ENCODE measurements at regions not wholly inside any gene's neighbourhood (a gene's known extent, or its start where the extent isn't known, plus 50 kb on each side); places are given as distances from the start of the nearest gene placed in this dataset.
A peak's percentile ranks its signal among the peaks of the same experiment; 100 is the strongest.

DNA sequence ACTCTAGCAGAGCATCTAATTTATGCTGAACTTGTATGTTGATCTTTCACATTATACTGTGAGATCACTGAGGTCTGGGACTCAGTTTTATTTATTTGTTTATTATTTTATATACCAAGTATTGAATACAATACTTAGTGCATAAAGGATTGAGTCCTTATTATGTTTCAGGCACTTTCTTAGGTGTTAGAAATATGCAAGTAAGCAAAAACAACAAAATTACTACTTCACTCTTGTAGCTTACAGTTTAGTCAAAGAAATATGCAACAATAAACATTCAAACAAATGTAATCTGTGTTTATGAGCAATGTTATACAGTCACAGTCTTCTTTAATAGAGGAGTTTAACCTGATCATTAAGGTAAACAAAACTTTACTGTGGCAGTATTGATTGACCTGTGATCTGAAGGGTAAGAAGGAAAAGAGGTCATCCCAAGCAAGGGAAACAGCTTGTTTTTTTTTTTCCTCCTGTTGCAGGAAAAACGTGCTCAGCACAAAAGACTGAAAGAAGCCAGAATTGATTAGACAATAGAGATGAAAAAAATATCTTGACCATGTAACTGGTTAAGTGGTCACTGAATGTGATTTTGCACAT, 990.7 kb downstream of the TRHDE start:
- Histone ChIP-seq H3K9me3 (ENCODE audit: control insufficient read depth in 4 of 4, low read length in 3 of 4) (no peaks in the 10 kb centered on the region), H3K36me3 (ENCODE audit: control insufficient read depth in 4 of 4, insufficient read depth in 3 of 4, low read depth in 1 of 4, low read length in 3 of 4) (no peaks in the 10 kb centered on the region), H3K27me3 (ENCODE audit: control insufficient read depth in 4 of 4, insufficient read depth in 4 of 4, low read length in 3 of 4) (no peaks in the 10 kb centered on the region), H3K4me1 (ENCODE audit: control insufficient read depth in 4 of 4, insufficient read depth in 4 of 4, low read length in 3 of 4) (peaks cover 0 to 10% (median 3%) of the 10 kb centered on the region in 4 donors), H3K27ac (ENCODE audit: low read depth in 1 of 2, low read length in 2 of 2) (no peak overlapping the region), H3K4me3 (ENCODE audit: low read depth in 1 of 3, low read length in 3 of 3) (no peak overlapping the region), H3K9ac (ENCODE audit: low read depth in 1 of 2, low read length in 2 of 2) (no peak overlapping the region)
- DNase-seq (ENCODE audit: low spot score), result no peak
- TF ChIP-seq EGR1 (IDR thresholded peaks at IDR 0.05; ENCODE audit: low read depth in 2 of 2), result no peak
- no peak for TF ChIP-seq NR2F2 (IDR thresholded peaks at IDR 0.05)
- no peak for TF ChIP-seq FOXA1 (IDR thresholded peaks at IDR 0.05)
- TF ChIP-seq YY1 (IDR thresholded peaks at IDR 0.05), result no peak
- peak; percentile 41 for TF ChIP-seq FOXA2 (IDR thresholded peaks at IDR 0.05)
- no peak for TF ChIP-seq SP1 (IDR thresholded peaks at IDR 0.05)
- TF ChIP-seq JUND (IDR thresholded peaks at IDR 0.05), result no peak
- TF ChIP-seq TAF1 (conservative IDR thresholded peaks at IDR 0.05), result no peak
- TF ChIP-seq RXRA (IDR thresholded peaks at IDR 0.05), result peak; percentile 44 to 47
- TF ChIP-seq, protein P1, sequence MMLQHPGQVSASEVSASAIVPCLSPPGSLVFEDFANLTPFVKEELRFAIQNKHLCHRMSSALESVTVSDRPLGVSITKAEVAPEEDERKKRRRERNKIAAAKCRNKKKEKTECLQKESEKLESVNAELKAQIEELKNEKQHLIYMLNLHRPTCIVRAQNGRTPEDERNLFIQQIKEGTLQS (IDR thresholded peaks at IDR 0.05), result no peak
- TF ChIP-seq, protein P2, sequence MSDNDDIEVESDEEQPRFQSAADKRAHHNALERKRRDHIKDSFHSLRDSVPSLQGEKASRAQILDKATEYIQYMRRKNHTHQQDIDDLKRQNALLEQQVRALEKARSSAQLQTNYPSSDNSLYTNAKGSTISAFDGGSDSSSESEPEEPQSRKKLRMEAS (IDR thresholded peaks at IDR 0.05), result peak; percentile 30
- peak; percentile 50 to 51 for TF ChIP-seq HNF4A (conservative IDR thresholded peaks at IDR 0.05)
- peak; percentile 14 to 31 for TF ChIP-seq RAD21 (IDR thresholded peaks at IDR 0.05)
- TF ChIP-seq GABPA (IDR thresholded peaks at IDR 0.05 in 1 of 2, conservative IDR thresholded peaks at IDR 0.05 in 1 of 2), result no peak
- 0% methylated on average over 1 of the region's 1 CpG for WGBS

DNA sequence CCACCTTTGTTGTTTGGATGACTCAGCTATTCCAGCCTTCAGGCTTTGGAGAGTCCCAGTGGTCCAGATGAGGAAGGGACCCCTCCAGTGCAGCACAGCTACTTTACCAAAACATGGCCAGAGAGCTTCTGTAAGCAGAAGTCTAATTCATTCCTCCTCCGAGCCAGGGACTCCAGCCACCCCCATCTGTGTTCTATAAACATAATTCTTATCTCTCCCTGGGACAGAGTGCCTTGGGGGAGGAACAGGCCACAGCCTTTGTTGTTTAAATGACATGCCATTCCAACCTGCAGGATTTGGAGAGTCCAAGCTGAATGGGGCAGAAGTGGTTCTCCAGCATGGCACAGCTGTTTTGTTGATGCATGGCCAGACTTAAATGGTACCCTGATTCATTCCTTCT, 994.0 kb downstream of the TRHDE start:
- DNase-seq (ENCODE audit: low spot score), result no peak
- Histone ChIP-seq H3K4me3 (ENCODE audit: low read depth in 1 of 3, low read length in 3 of 3) (no peak overlapping the region), H3K27me3 (ENCODE audit: control insufficient read depth in 4 of 4, insufficient read depth in 4 of 4, low read length in 3 of 4) (no peaks in the 10 kb centered on the region), H3K27ac (ENCODE audit: low read depth in 1 of 2, low read length in 2 of 2) (no peak overlapping the region), H3K4me1 (ENCODE audit: control insufficient read depth in 4 of 4, insufficient read depth in 4 of 4, low read length in 3 of 4) (peaks cover 0 to 10% (median 3%) of the 10 kb centered on the region in 4 donors), H3K9me3 (ENCODE audit: control insufficient read depth in 4 of 4, low read length in 3 of 4) (no peaks in the 10 kb centered on the region), H3K9ac (ENCODE audit: low read depth in 1 of 2, low read length in 2 of 2) (no peak overlapping the region), H3K36me3 (ENCODE audit: control insufficient read depth in 4 of 4, insufficient read depth in 3 of 4, low read depth in 1 of 4, low read length in 3 of 4) (no peaks in the 10 kb centered on the region)
- TF ChIP-seq YY1 (IDR thresholded peaks at IDR 0.05), result no peak
- TF ChIP-seq NR2F2 (IDR thresholded peaks at IDR 0.05), result no peak
- TF ChIP-seq FOXA2 (IDR thresholded peaks at IDR 0.05), result no peak
- TF ChIP-seq FOXA1 (IDR thresholded peaks at IDR 0.05), result no peak
- TF ChIP-seq HNF4G (IDR thresholded peaks at IDR 0.05), result no peak
- no peak for TF ChIP-seq TAF1 (conservative IDR thresholded peaks at IDR 0.05)
- TF ChIP-seq HNF4A (conservative IDR thresholded peaks at IDR 0.05), result no peak
- no peak for TF ChIP-seq JUND (IDR thresholded peaks at IDR 0.05)
- no peak for TF ChIP-seq EGR1 (IDR thresholded peaks at IDR 0.05; ENCODE audit: low read depth in 2 of 2)
- TF ChIP-seq, protein P1 (IDR thresholded peaks at IDR 0.05), result no peak
- no peak for TF ChIP-seq SP1 (IDR thresholded peaks at IDR 0.05)
- TF ChIP-seq, protein P3, sequence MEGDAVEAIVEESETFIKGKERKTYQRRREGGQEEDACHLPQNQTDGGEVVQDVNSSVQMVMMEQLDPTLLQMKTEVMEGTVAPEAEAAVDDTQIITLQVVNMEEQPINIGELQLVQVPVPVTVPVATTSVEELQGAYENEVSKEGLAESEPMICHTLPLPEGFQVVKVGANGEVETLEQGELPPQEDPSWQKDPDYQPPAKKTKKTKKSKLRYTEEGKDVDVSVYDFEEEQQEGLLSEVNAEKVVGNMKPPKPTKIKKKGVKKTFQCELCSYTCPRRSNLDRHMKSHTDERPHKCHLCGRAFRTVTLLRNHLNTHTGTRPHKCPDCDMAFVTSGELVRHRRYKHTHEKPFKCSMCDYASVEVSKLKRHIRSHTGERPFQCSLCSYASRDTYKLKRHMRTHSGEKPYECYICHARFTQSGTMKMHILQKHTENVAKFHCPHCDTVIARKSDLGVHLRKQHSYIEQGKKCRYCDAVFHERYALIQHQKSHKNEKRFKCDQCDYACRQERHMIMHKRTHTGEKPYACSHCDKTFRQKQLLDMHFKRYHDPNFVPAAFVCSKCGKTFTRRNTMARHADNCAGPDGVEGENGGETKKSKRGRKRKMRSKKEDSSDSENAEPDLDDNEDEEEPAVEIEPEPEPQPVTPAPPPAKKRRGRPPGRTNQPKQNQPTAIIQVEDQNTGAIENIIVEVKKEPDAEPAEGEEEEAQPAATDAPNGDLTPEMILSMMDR (IDR thresholded peaks at IDR 0.05; ENCODE audit: low read depth, low read length, missing input control), result no peak
- no peak for TF ChIP-seq RXRA (IDR thresholded peaks at IDR 0.05)
- TF ChIP-seq, protein P4, sequence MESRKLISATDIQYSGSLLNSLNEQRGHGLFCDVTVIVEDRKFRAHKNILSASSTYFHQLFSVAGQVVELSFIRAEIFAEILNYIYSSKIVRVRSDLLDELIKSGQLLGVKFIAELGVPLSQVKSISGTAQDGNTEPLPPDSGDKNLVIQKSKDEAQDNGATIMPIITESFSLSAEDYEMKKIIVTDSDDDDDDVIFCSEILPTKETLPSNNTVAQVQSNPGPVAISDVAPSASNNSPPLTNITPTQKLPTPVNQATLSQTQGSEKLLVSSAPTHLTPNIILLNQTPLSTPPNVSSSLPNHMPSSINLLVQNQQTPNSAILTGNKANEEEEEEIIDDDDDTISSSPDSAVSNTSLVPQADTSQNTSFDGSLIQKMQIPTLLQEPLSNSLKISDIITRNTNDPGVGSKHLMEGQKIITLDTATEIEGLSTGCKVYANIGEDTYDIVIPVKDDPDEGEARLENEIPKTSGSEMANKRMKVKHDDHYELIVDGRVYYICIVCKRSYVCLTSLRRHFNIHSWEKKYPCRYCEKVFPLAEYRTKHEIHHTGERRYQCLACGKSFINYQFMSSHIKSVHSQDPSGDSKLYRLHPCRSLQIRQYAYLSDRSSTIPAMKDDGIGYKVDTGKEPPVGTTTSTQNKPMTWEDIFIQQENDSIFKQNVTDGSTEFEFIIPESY (IDR thresholded peaks at IDR 0.05), result no peak
- no peak for TF ChIP-seq GABPA (IDR thresholded peaks at IDR 0.05 in 1 of 2, conservative IDR thresholded peaks at IDR 0.05 in 1 of 2)
- TF ChIP-seq, protein P5, sequence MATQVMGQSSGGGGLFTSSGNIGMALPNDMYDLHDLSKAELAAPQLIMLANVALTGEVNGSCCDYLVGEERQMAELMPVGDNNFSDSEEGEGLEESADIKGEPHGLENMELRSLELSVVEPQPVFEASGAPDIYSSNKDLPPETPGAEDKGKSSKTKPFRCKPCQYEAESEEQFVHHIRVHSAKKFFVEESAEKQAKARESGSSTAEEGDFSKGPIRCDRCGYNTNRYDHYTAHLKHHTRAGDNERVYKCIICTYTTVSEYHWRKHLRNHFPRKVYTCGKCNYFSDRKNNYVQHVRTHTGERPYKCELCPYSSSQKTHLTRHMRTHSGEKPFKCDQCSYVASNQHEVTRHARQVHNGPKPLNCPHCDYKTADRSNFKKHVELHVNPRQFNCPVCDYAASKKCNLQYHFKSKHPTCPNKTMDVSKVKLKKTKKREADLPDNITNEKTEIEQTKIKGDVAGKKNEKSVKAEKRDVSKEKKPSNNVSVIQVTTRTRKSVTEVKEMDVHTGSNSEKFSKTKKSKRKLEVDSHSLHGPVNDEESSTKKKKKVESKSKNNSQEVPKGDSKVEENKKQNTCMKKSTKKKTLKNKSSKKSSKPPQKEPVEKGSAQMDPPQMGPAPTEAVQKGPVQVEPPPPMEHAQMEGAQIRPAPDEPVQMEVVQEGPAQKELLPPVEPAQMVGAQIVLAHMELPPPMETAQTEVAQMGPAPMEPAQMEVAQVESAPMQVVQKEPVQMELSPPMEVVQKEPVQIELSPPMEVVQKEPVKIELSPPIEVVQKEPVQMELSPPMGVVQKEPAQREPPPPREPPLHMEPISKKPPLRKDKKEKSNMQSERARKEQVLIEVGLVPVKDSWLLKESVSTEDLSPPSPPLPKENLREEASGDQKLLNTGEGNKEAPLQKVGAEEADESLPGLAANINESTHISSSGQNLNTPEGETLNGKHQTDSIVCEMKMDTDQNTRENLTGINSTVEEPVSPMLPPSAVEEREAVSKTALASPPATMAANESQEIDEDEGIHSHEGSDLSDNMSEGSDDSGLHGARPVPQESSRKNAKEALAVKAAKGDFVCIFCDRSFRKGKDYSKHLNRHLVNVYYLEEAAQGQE (IDR thresholded peaks at IDR 0.05), result no peak
- TF ChIP-seq, protein P2 (IDR thresholded peaks at IDR 0.05), result no peak
- TF ChIP-seq RAD21 (IDR thresholded peaks at IDR 0.05), result no peak
- 70% methylated on average over 1 of the region's 1 CpG for whole genome bisulfite sequencing
